PC-9 (cell line): ENCODE measurements at regions not wholly inside any gene's neighbourhood (a gene's known extent, or its start where the extent isn't known, plus 50 kb on each side); places are given as distances from the start of the nearest gene placed in this dataset.

Experiments used
- BruUV-seq: library from RNA; stranded (reverse); fragments of 400-500 nt; replicated peaks from 2 replicates; lab custom pipeline; 2021; lab: Mats Ljungman, UMichigan
- CTCF ChIA-PET: fragments of 300-600 bp; sonication (Branson Sonifier 250); formaldehyde crosslinking; loops from one replicate; lab custom pipeline; 2022; ENCODE audit warnings: antibody characterized with exemption; lab: Charles Lee
- POLR2A ChIA-PET: fragments of 300-600 bp; sonication (Branson Sonifier 250); formaldehyde crosslinking; loops from one replicate; lab custom pipeline; 2022; ENCODE audit warnings: antibody characterized with exemption; ENCODE audit not compliant: unreplicated experiment; lab: Charles Lee
- DNase-seq, 2 experiments: peaks; one replicate each; pipeline versions ENCODE4 v3.0.0 to v3.0.0-alpha.2; 2015 to 2022; ENCODE audit warnings: mixed read lengths in 1 of 2
- H2AFZ ChIP-seq: fragments of 200-600 bp; sonication (generic); 2 replicates; pipeline ENCODE4 v1.8.1; 2017; ENCODE audit warnings: antibody characterized with exemption
- H3F3A ChIP-seq: fragments of 200-600 bp; sonication (generic); 2 replicates; pipeline ENCODE4 v1.8.1; 2017; ENCODE audit warnings: antibody characterized with exemption, mild to moderate bottlenecking, low read depth; ENCODE audit not compliant: insufficient read depth
- H3K27ac ChIP-seq: fragments of 200-600 bp; sonication (generic); 2 replicates; pipeline ENCODE4 v1.6.1; 2016; ENCODE audit warnings: mixed run types
- H3K27me3 ChIP-seq: fragments of 200-600 bp; sonication (generic); 2 replicates; pipeline ENCODE4 v1.6.1; 2016; ENCODE audit warnings: low read depth, mixed run types; ENCODE audit not compliant: insufficient read depth
- H3K36me3 ChIP-seq: fragments of 200-600 bp; sonication (generic); 2 replicates; pipeline ENCODE4 v1.6.1; 2016; ENCODE audit warnings: low read depth, mixed run types
- H3K4me1 ChIP-seq: fragments of 200-600 bp; sonication (generic); replicated peaks from 2 replicates; pipeline ENCODE4 v1.6.1; 2016; ENCODE audit warnings: mixed run types; ENCODE audit not compliant: insufficient read depth
- H3K4me2 ChIP-seq: fragments of 200-600 bp; sonication (generic); 2 replicates; pipeline ENCODE4 v1.6.1; 2017; ENCODE audit warnings: mixed run types
- H3K4me3 ChIP-seq: fragments of 200-600 bp; sonication (generic); 2 replicates; pipeline ENCODE4 v1.6.1; 2016; ENCODE audit warnings: mixed run types
- H3K79me2 ChIP-seq: fragments of 200-600 bp; sonication (generic); 2 replicates; pipeline ENCODE4 v1.6.1; 2017; ENCODE audit warnings: low read depth, mixed run types
- H3K9me2 ChIP-seq: fragments of 200-600 bp; sonication (generic); 2 replicates; pipeline ENCODE4 v1.8.1; 2017; ENCODE audit warnings: mild to moderate bottlenecking; ENCODE audit not compliant: insufficient read depth
- H3K9me3 ChIP-seq: fragments of 200-600 bp; sonication (generic); 2 replicates; pipeline ENCODE4 v1.8.1; 2016; ENCODE audit warnings: low read depth; ENCODE audit not compliant: insufficient read depth
- H4K20me1 ChIP-seq: fragments of 200-600 bp; sonication (generic); 2 replicates; pipeline ENCODE4 v1.8.1; 2017; ENCODE audit not compliant: insufficient read depth
- EZH2 ChIP-seq: fragments of 200-600 bp; sonication (generic); IDR thresholded peaks from 2 replicates; pipeline ENCODE4 v1.8.0; 2017; ENCODE audit warnings: antibody characterized with exemption, low read depth
- intact Hi-C: fragments of 100-400 bp; cut with micrococcal nuclease; formaldehyde crosslinking; loops from one replicate; pipeline ENCODE4 v1.10.0; 2022; ENCODE audit not compliant: unreplicated experiment
- TF ChIP-seq, protein P1 (sequence below): fragments of 200-600 bp; sonication (generic); conservative IDR thresholded peaks from 2 replicates; pipeline ENCODE4 v1.6.1; 2017; ENCODE audit warnings: mixed run types, antibody characterized with exemption, mild to moderate bottlenecking, moderate library complexity

DNA sequence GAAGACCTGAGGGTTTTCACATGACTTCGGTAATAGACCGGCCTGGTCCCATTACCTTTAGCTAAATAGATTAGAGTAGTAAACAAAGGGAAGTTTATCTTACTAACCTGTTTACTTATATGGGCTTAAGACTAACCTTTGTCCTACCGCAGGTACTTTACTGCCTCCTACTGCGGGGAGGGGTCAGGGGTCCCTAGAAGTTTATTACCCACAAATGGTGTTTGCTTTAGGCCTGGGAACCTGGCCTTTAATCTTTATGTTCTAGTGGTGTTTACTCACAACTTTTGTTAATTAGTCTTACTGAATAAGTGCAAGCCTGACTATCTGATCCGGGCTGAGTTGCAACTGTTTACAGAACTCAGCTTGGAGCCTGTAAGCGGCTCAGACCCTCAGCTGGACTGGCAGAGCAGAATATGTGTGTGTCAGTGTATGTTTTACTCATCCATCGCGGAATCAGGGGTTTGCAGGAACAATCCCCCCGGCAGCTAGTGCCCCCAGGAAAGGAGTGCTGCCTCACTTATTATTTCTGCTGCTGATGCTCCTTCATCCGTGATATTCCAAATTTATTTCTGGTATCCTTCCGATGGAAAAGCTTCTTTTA lies 578.9 kb upstream of the SEMA3D start:
- Histone ChIP-seq H3K4me3 (no peak overlapping the region), H4K20me1 (no peaks in the 10 kb centered on the region), H3K79me2 (no peaks in the 10 kb centered on the region), H2AFZ (no peak overlapping the region), H3K9me3 (no peaks in the 10 kb centered on the region), H3K27ac (no peak overlapping the region), H3K27me3 (no peaks in the 10 kb centered on the region), H3K9me2 (no peaks in the 10 kb centered on the region; the same call in 1 of the 2 replicates), H3F3A (no peaks in the 10 kb centered on the region), H3K36me3 (no peaks in the 10 kb centered on the region), H3K4me1 (no peaks in the 10 kb centered on the region), H3K4me2 (no peak overlapping the region)
- CTCF ChIA-PET: interaction anchor here (0.6 kb wide), 1 partner anchor 61 kb away, joined by 4 read pairs; no protein-coding TSS in a partner anchor
- POLR2A ChIA-PET: no interaction called here
- DNase-seq: no peak
- TF ChIP-seq, protein P1, sequence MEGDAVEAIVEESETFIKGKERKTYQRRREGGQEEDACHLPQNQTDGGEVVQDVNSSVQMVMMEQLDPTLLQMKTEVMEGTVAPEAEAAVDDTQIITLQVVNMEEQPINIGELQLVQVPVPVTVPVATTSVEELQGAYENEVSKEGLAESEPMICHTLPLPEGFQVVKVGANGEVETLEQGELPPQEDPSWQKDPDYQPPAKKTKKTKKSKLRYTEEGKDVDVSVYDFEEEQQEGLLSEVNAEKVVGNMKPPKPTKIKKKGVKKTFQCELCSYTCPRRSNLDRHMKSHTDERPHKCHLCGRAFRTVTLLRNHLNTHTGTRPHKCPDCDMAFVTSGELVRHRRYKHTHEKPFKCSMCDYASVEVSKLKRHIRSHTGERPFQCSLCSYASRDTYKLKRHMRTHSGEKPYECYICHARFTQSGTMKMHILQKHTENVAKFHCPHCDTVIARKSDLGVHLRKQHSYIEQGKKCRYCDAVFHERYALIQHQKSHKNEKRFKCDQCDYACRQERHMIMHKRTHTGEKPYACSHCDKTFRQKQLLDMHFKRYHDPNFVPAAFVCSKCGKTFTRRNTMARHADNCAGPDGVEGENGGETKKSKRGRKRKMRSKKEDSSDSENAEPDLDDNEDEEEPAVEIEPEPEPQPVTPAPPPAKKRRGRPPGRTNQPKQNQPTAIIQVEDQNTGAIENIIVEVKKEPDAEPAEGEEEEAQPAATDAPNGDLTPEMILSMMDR: no peak
- intact Hi-C loops: no loop called here
- no TSS peak for BruUV-seq

DNA sequence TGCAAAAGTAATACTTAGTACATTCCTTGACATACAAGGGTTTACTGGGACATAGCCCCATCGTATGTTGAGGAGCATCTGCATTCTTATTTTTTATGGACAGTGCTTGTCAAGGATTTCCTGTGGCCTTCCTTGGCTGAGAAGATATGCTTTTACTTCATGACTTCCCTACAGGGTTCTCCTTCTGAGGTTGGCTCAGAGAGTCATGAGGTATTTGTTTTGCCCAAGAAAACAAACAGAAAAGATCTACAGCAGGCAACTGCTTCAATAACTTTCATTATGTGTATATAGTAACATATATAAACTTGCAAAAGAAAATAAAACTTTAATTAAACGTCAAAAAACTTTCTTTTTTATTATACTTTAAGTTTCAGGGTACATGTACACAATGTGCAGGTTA lies 577.2 kb upstream of the SEMA3D start:
- H3K27ac ChIP-seq: no peak overlapping the region
- intact Hi-C loops: no loop called here
- no peaks in the 10 kb centered on the region for H3K36me3 ChIP-seq
- no peaks in the 10 kb centered on the region; the same call in 1 of the 2 replicates for H3K9me2 ChIP-seq
- no peak overlapping the region for H3K4me2 ChIP-seq
- H3K4me1 ChIP-seq: no peaks in the 10 kb centered on the region
- BruUV-seq: no TSS peak
- ChIA-PET POLR2A (no interaction called here), CTCF (no interaction called here)
- H2AFZ ChIP-seq: no peak overlapping the region
- DNase-seq: no peak
- H3K27me3 ChIP-seq: no peaks in the 10 kb centered on the region
- H3F3A ChIP-seq: no peaks in the 10 kb centered on the region
- H3K9me3 ChIP-seq: no peaks in the 10 kb centered on the region
- H3K79me2 ChIP-seq: no peaks in the 10 kb centered on the region
- H4K20me1 ChIP-seq: no peaks in the 10 kb centered on the region
- TF ChIP-seq, protein P1: no peak
- no peak for TF ChIP-seq EZH2
- H3K4me3 ChIP-seq: no peak overlapping the region

DNA sequence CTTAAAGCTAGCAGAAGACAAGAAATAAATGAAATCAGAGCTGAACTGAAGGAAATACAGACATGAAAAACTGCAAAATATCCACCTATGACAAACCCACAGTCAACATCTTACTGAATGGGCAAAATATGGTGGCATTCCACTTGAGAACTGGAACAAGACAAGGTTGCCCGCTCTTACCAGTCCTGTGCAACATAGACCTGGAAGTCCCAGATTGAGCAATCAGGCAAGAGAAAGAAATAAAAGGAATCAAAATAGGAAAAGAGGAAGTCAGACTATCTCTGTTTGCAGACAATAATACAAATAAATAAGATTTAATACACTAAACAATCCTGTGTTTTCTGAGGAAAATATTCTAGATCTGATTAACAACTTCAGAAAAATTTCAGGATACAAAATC lies 570.5 kb upstream of the SEMA3D start:
- H3K9me3 ChIP-seq: no peaks in the 10 kb centered on the region
- intact Hi-C loops: no loop called here

More for the DNA sequence above, 570.5 kb upstream of the SEMA3D start:
- no TSS peak for BruUV-seq
- Histone ChIP-seq H3K4me1 (no peaks in the 10 kb centered on the region), H3K9me2 (no peaks in the 10 kb centered on the region), H2AFZ (no peak overlapping the region), H4K20me1 (no peaks in the 10 kb centered on the region), H3K36me3 (no peaks in the 10 kb centered on the region), H3F3A (no peaks in the 10 kb centered on the region), H3K27me3 (no peaks in the 10 kb centered on the region), H3K27ac (no peak overlapping the region), H3K4me3 (no peak overlapping the region), H3K4me2 (no peak overlapping the region), H3K79me2 (no peaks in the 10 kb centered on the region)
- DNase-seq: no peak
- ChIA-PET POLR2A (no interaction called here), CTCF (no interaction called here)
- TF ChIP-seq, protein P1: no peak
